GM23248 (cell line): ENCODE measurements at regions not wholly inside any gene's neighbourhood (a gene's known extent, or its start where the extent isn't known, plus 50 kb on each side); places are given as distances from the start of the nearest gene placed in this dataset.

Source experiments
- EZH2 ChIP-seq: fragments of 200-600 bp; sonication (generic); IDR thresholded peaks from 2 replicates; pipeline ENCODE4 v1.6.1; 2018; ENCODE audit warnings: antibody characterized with exemption, mild to moderate bottlenecking; ENCODE audit not compliant: insufficient read depth, poor library complexity, severe bottlenecking
- EZH2phosphoT487 ChIP-seq: fragments of 200-600 bp; sonication (generic); IDR thresholded peaks from 2 replicates; pipeline ENCODE4 v1.6.1; 2018; ENCODE audit warnings: antibody characterized with exemption, moderate library complexity, mild to moderate bottlenecking, low read depth; ENCODE audit not compliant: insufficient read depth

DNA sequence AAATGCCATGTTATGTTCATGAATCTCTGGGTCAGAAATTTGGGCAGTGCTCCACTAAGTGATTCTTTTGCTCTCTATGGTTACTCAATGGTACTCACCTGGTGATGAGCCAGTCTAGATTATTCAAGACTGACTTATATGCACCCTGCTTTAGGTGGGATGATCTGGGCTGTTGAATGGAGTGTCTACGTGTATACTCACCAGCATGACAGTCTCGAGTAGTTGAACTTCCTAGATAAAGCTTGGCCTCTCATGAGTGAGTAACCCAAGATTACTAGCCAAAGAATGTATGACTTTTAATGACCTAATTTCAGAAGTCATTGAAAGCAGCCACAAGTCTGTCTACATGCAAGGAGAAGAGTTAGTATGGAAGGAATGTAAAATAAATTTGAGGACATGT is 77.5 kb upstream of the CADM2 start:
- TF ChIP-seq EZH2phosphoT487, result no peak
- TF ChIP-seq EZH2, result no peak
